Ecto neural progenitor cell (in vitro differentiated cells): ENCODE measurements at regions not wholly inside any gene's neighbourhood (a gene's known extent, or its start where the extent isn't known, plus 50 kb on each side); places are given as distances from the start of the nearest gene placed in this dataset.

Source experiments
- DNase-seq: peaks from one replicate; pipeline ENCODE4 v3.0.0-alpha.2; 2018; ENCODE audit warnings: low spot score

GRCh38 chr13:62964522-62964921, 1548.9 kb upstream of the PCDH20 start:
- no peak for DNase-seq

- no peak for DNase-seq
Observed at GRCh38 chr13:62960723-62961122, 1545.1 kb upstream of the PCDH20 start.

- no peak for DNase-seq
Observed at GRCh38 chr13:62933809-62934208, 1518.2 kb upstream of the PCDH20 start.

- no peak for DNase-seq
Observed at GRCh38 chr13:62932256-62932883, 1516.7 kb upstream of the PCDH20 start.

GRCh38 chr13:62931853-62932252, 1516.2 kb upstream of the PCDH20 start:
- no peak for DNase-seq

GRCh38 chr13:62924395-62924794, 1508.7 kb upstream of the PCDH20 start:
- DNase-seq, result no peak

GRCh38 chr13:62920159-62920558, 1504.5 kb upstream of the PCDH20 start:
- DNase-seq, result no peak

- no peak for DNase-seq
Observed at GRCh38 chr13:62919491-62919890, 1503.8 kb upstream of the PCDH20 start.

GRCh38 chr13:62910541-62911060, 1495.0 kb upstream of the PCDH20 start:
- no peak for DNase-seq

- no peak for DNase-seq
Observed at GRCh38 chr13:62908321-62908720, 1492.7 kb upstream of the PCDH20 start.

- DNase-seq, result no peak
Observed at GRCh38 chr13:62906896-62907295, 1491.2 kb upstream of the PCDH20 start.

GRCh38 chr13:62906469-62906868, 1490.8 kb upstream of the PCDH20 start:
- no peak for DNase-seq

- DNase-seq, result no peak
Observed at GRCh38 chr13:62887046-62887445, 1471.4 kb upstream of the PCDH20 start.

- DNase-seq, result no peak
Observed at GRCh38 chr13:62879071-62879470, 1463.4 kb upstream of the PCDH20 start.

GRCh38 chr13:62875118-62875640, 1459.5 kb upstream of the PCDH20 start:
- no peak for DNase-seq

- no peak for DNase-seq
Observed at GRCh38 chr13:62850331-62850730, 1434.7 kb upstream of the PCDH20 start.

- DNase-seq, result no peak
Observed at GRCh38 chr13:62847520-62847919, 1431.9 kb upstream of the PCDH20 start.

- no peak for DNase-seq
Observed at GRCh38 chr13:62846302-62846701, 1430.7 kb upstream of the PCDH20 start.

- DNase-seq, result no peak
Observed at GRCh38 chr13:62839338-62839737, 1423.7 kb upstream of the PCDH20 start.

GRCh38 chr13:62838929-62839328, 1423.3 kb upstream of the PCDH20 start:
- DNase-seq, result no peak

- no peak for DNase-seq
Observed at GRCh38 chr13:62837895-62838294, 1422.2 kb upstream of the PCDH20 start.

GRCh38 chr13:62829486-62829885, 1413.8 kb upstream of the PCDH20 start:
- no peak for DNase-seq

- DNase-seq, result no peak
Observed at GRCh38 chr13:62799931-62800436, 1384.3 kb upstream of the PCDH20 start.

GRCh38 chr13:62799038-62799535, 1383.4 kb upstream of the PCDH20 start:
- no peak for DNase-seq
